Fibroblast of lung (primary cell): ENCODE measurements at regions not wholly inside any gene's neighbourhood (a gene's known extent, or its start where the extent isn't known, plus 50 kb on each side); places are given as distances from the start of the nearest gene placed in this dataset.

Experiments used
- CTCF ChIP-seq, 2 donors: IDR thresholded peaks in 1 of 2; conservative IDR thresholded peaks in 1 of 2; 1 replicate in 1 of 2; 2 replicates in 1 of 2; pipeline ENCODE4 v1.5.1; 2011 to 2012; ENCODE audit warnings: low read length in 2 of 2, control low read depth in 1 of 2, inconsistent platforms in 1 of 2, low read depth in 1 of 2, mild to moderate bottlenecking in 1 of 2
- EZH2 ChIP-seq: IDR thresholded peaks from 2 replicates; pipeline ENCODE4 v1.5.1; 2012; ENCODE audit warnings: low read length, control low read depth, mild to moderate bottlenecking; ENCODE audit errors: missing control alignments

DNA sequence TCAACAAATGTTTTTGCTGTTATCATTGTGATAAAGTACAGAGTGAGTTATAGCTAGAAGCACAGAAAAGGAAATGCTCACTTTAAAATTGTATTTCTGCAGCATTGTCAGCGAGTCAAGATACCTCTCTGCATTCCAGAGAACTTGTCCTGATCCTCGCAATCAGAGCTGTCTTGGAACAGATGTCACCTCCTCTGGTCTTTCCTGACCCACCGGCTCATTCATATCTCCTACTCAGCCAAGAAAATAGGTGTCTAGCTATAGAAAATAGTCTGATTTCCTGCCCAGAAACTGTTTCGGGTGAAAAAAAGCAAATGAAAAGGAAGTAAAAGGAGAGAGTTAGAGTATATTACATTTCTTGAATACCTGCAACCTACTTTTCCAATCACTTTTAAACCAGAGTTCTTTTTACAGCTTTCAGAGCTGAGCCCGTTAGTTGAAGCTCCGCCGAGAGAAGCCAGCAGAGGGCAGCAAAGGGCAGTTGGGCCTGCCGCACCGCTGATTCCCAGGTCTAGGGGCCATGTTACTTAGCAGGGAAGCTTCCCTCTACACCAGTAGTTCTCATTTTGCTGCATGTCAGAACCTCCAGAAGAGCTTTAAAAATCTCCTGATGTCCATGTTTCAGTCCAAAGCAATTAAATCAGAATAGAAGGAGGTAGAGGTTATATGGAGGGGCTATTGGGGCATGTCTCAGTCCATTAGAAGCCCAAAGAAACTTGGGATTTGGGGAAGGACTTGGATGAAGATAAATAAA, 185.7 kb upstream of the THRB start:
- TF ChIP-seq CTCF (conservative IDR thresholded peaks at IDR 0.05 in 1 of 2, IDR thresholded peaks at IDR 0.05 in 1 of 2; ENCODE audit: low read depth in 1 of 2, low read length in 2 of 2) (peak; percentile 60 to 77), EZH2 (no peak)
